SIG-M5 (cell line): ENCODE measurements at regions not wholly inside any gene's neighbourhood (a gene's known extent, or its start where the extent isn't known, plus 50 kb on each side); places are given as distances from the start of the nearest gene placed in this dataset.

Experiments used
- DNase-seq: peaks from one replicate; lab custom pipeline; 2025; lab: John Stamatoyannopoulos, UW

DNA sequence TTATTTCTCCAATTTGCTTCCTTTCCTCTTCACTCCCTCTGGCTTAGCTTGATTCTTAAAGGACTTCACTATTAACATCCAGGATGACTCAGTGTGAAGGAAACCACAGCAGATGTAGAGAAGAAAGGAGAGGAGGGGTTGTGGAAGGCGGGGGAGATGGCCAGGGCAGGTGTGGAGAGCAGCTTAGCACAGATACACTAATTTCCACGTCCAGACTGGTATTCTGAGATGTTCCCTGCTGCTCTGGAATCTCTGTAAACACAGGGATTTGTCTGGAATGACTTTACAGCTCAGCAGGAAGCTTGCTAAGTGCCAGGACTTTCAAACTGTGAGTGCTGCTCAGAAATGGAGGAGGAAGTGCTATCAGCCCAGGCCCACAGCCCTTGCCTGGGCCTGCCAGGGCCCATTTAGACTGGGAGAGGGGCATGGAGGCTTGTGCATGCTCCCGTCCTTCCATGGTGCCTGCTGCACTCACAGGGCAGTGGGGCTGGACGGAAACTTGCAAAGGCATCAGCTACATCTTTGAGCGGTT is 202.5 kb upstream of the DDHD1 start:
- DNase-seq = no peak

DNA sequence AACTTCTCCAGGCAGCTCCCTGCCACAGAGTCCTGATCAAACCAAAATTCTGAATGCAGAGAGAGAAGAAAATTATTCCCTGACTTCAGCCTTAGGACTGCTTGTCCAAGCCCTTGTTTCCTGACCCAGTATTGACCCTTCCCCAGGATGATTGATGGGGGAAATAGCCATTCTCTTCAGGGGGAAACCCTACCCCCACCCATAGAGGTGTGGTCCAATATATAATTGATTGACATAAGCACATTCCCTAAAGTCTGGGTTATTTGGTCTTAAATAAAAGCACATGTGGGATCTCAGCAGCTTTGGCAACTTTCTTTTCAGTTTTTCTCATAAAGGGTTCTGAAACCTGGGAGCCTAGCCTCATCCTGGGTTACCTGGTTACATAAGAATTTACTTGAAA is 201.2 kb upstream of the DDHD1 start:
- no peak for DNase-seq

- no peak for DNase-seq
Measured at GRCh38 chr14:53350866-53351265, 197.7 kb upstream of the DDHD1 start.

- DNase-seq = no peak
Measured at GRCh38 chr14:53350429-53350828, 197.3 kb upstream of the DDHD1 start.

- DNase-seq = no peak
Measured at GRCh38 chr14:53346988-53347387, 193.9 kb upstream of the DDHD1 start.

- DNase-seq = no peak
Measured at GRCh38 chr14:53341324-53341723, 188.2 kb upstream of the DDHD1 start.

DNA sequence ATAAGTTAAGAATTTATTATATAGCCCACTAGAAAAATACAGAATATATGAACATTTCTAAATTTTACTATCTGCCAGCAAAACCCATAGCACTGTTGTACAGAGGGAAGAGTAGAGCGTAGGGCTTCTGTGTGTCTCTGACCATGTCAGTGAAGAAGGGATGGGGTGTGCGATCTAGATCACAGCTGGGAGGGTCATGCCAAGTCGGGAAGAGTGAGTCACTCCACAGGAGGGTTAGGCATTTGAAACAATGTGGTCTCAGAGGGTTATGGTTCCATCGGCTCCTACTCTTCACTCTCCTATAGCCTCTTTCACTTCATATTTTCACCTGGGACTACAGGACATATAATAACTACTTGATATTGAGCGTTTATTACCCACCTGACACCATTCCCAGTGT is 185.1 kb upstream of the DDHD1 start:
- DNase-seq = no peak

GRCh38 chr14:53336729-53337128 is 183.6 kb upstream of the DDHD1 start:
- no peak for DNase-seq

DNA sequence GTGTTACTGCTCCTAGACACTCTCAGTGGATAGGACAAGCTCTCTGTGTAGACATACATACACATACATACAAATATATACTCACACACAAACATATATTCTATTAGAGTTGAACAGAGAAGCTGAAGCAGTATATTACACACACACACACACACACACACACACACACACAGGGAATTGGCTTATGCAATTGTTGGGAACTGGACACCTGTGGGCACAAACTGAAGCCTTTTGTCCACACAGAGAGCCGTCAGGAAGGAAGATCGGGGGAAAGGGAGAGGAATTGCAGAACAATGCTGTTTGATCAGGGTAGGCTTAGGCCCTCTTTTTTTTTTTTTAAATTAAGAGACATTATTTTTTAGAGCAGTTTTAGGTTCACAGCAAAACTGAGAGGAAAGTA is 180.7 kb upstream of the DDHD1 start:
- no peak for DNase-seq

GRCh38 chr14:53331921-53332320 is 178.8 kb upstream of the DDHD1 start:
- no peak for DNase-seq

DNA sequence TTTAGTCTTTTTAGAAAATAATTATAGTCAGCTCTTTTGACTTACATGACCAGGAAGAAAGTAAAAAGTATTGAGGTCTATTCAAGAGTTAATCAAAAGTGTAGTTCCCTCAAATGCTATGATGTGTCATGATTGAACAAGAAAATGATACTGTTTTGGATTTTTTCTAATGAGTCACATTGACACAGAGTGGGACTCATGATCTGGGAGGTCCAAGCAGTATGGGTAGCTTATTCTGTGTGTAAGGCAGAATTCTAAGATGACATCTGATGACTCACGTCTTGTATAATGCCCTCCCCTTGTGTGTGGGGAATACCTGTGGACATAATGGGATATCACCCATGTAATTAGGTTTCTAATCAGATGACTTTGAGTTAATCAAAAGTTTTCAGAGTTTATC is 178.1 kb upstream of the DDHD1 start:
- no peak for DNase-seq

- no peak for DNase-seq
Measured at GRCh38 chr14:53330441-53330840, 177.3 kb upstream of the DDHD1 start.

- no peak for DNase-seq
Measured at GRCh38 chr14:53328841-53329240, 175.7 kb upstream of the DDHD1 start.

GRCh38 chr14:53327716-53328115 is 174.6 kb upstream of the DDHD1 start:
- DNase-seq = no peak

- no peak for DNase-seq
Measured at GRCh38 chr14:53325176-53325806, 172.2 kb upstream of the DDHD1 start.

GRCh38 chr14:53316504-53316903 is 163.4 kb upstream of the DDHD1 start:
- DNase-seq = no peak

DNA sequence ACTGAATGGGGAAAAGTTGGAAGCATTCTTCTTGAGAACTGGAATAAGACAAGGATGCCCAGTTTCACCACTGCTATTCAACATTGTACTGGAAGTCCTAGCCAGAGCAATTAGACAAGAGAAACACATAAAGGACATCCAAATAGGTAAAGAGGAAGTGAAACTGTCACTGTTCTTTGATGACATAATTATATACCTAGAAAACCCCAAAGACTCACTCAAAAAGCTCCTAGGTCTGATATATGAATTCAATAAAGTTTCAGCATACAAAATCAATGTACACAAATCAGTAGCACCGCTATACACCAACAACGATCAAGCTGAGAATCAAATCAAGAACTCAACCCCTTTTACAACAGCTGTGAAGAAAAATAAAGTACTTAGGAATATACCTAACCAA is 157.3 kb upstream of the DDHD1 start:
- DNase-seq = no peak

DNA sequence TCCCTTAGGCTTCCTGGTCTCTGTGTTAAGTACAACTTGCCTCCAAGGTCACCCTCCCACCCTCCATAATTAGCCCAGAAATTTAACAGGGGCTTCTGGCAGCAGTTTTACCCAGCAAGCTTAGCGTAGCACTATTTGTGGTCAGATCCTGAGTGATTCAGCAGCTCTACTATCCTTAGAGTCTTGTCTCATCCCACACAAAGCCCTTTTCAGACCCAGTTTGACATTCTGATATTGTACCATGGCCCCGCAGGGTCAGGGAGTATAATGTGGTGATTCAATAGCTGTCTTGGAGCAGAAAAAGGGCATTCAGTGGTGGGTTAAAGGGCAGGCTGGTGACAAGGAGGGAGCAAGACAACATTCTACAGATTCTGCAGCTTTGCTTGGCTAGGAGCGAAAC is 153.8 kb upstream of the DDHD1 start:
- no peak for DNase-seq

DNA sequence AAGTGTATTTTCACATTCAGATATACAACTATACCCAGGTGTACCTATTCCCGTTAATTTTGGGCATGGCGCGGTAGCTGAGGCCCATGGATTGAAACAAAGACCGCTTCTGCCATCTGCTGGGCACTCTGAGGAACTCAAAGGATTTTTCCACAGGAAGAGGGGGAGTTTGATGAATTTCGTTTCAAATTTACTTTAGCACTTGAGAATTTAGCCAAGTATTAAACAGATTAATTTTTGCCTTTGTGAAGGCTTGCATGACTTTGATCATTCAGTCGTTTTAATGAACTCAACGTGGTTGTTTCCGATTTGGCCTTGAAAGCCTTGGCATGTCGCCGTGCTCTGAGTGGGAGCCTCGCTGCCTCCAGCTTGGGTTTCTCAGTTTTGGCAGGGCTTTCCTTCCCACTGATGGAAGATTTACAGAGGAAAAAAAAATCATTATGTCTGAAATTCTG is 153.2 kb upstream of the DDHD1 start:
- no peak for DNase-seq

- DNase-seq = no peak
Measured at GRCh38 chr14:53304726-53305381, 151.7 kb upstream of the DDHD1 start.

- no peak for DNase-seq
Measured at GRCh38 chr14:53295985-53296582, 143.0 kb upstream of the DDHD1 start.

DNA sequence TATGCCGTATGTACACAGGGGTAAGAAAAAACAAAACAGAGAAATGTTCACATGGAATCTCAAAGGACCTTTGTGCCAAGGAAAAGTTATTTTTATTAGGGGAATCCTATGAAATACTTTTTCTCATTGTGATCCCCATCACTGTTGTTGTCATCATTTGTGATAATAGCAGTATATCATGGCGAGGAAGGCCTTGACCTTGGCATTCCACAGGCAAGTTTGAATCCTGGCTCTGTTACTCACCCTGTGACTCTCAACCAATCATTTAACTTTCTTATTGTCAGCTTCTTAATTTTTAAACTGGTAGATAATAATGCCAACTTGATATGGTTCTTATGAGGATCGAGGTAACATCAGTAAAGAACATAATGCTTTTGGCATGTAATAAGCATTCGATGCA is 142.2 kb upstream of the DDHD1 start:
- no peak for DNase-seq

- DNase-seq = no peak
Measured at GRCh38 chr14:53286301-53286700, 133.2 kb upstream of the DDHD1 start.
